ENCODE measurements at regions not wholly inside any gene's neighbourhood (a gene's known extent, or its start where the extent isn't known, plus 50 kb on each side); places are given as distances from the start of the nearest gene placed in this dataset.
"Not testable (repeated sequence)": the region's sequence is repeated elsewhere in the genome, so short reads cannot be mapped to it uniquely, and the experiment has no call there.

DNA sequence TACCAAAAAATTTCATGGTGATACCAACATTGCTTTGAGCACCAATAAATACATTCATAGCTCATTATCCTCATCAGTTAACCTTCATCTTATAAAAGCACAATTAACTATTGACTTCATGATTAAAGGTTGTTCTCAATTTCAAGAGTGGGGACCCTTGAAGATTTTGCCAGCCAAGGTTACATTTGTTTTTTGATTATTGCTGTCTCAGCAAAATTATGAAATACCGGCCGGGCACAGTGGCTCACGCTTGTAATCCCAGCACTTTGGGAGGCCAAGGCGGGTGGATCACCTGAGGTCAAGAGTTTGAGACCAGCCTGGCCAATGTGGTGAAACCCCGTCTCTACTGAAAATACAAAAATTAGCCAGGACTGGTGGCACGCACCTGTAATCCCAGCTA is 96.1 kb upstream of the SLC7A11 start:
- TF ChIP-seq CTCF (IDR thresholded peaks at IDR 0.05); POLR2A (IDR thresholded peaks at IDR 0.05; ENCODE audit: low read depth); EP300 (IDR thresholded peaks at IDR 0.05); POLR2AphosphoS5 (IDR thresholded peaks at IDR 0.05): not testable (repeated sequence)

All from esophagus muscularis mucosa (tissue), 4 donors.